ENCODE measurements at regions not wholly inside any gene's neighbourhood (a gene's known extent, or its start where the extent isn't known, plus 50 kb on each side); places are given as distances from the start of the nearest gene placed in this dataset.
A peak's percentile ranks its signal among the peaks of the same experiment; 100 is the strongest.

GRCh38 chrX:42536286-42536685, 241.7 kb downstream of the PPP1R2C start:
- DNase-seq = no peak
- intact Hi-C loops (cut with DNase I) = no loop called here
- no peak for ATAC-seq

- DNase-seq (no peak), ATAC-seq (no peak)
- intact Hi-C loops (cut with DNase I) = no loop called here
These were observed 242.7 kb downstream of the PPP1R2C start for GRCh38 chrX:42535233-42535632.

DNA sequence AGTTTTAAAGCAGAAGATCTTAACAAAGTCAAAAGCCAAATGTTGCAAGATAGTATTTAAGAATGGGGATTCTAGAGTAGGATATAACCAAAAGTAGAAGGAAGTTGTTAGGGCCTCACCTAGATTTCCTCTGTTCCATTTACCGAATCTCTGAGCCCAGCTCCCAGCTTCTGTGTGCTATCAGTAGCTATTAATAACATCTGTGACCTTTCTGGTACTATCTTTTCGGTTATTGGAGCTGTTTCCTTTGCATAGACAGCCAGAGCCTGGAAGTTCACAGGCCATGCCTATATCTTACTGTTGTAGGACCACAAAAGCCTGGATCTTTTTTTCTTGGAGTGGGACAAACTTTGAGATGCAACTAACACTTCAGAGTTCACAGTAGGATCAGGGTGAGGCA, 244.2 kb downstream of the PPP1R2C start:
- intact Hi-C loops (cut with DNase I) = no loop called here
- ATAC-seq (no peak), DNase-seq (no peak)

DNA sequence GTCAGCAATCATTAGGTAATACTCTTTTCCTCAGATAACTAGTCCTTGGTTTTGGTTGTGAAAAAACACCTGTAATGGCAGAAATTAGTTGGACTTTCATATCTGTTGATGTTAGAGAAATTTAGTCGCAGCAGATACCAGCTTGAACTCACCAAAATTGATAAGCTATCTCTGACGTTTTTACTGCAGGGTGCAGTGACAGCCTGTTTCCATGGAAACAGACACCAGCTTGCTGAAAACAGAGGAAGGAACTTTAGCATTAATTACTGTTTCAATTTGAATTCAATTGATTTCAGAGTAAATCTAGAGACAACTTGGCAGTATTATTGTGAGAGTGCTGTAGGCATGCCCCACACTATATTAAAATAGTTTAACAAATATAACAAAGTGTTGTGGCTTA, 246.5 kb downstream of the PPP1R2C start:
- DNase-seq (no peak), ATAC-seq (no peak)
- intact Hi-C loops (cut with DNase I) = no loop called here

DNA sequence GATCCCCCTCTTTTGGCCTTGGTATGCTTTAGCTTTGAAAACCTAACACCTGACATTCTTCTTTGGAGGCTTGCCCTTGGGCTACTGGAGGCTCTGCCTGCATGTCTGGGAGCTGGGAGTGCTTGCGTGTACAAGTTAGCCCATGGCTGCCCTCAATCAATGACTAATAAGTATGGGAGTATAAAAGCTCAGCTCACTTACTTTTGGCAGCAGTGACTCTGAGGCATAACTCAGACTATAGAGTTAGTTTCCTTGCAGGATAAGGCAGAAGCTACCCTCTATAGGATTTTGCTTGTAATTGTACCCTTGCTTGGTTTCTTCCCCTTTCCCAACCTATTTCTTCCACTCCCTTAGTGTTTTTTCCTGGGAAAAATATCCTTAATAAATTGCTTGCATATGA, 247.9 kb downstream of the PPP1R2C start:
- no peak for DNase-seq
- intact Hi-C loops (cut with DNase I) = no loop called here
- no peak for ATAC-seq

GRCh38 chrX:42524379-42524778, 253.6 kb downstream of the PPP1R2C start:
- DNase-seq (no peak), ATAC-seq (no peak)
- intact Hi-C loops (cut with DNase I) = no loop called here

- intact Hi-C loops (cut with DNase I) = no loop called here
- DNase-seq (no peak), ATAC-seq (peak in 1 of 2 donors; percentile 44)
These were observed 258.2 kb downstream of the PPP1R2C start for GRCh38 chrX:42519666-42520231.

GRCh38 chrX:42515939-42516338, 262.0 kb downstream of the PPP1R2C start:
- intact Hi-C loops (cut with DNase I) = no loop called here

DNA sequence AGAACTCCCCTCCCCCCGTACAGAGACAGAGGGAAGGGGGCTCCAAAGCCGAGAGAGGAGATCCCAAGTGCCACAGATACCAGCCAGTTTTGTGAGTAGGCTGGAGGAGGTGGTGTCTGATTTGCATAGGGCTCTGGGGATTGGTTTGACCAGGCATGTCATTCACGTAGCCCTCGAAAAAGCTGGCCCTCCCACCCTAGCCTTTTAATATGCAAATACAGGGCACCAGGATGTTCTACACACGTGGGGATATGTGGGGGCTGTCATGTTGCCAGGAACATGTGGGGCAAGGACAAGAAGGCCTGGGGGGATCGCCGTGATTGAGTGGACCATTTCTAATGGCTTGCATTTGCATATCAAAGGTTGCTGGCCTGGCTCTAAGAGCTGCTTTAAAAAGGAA, 272.9 kb downstream of the PPP1R2C start:
- intact Hi-C loops (cut with DNase I) = no loop called here
- ATAC-seq = no peak
- no peak for DNase-seq

More at GRCh38 chrX:42515939-42516338, 262.0 kb downstream of the PPP1R2C start:
- DNase-seq (no peak), ATAC-seq (no peak)

GRCh38 chrX:42499620-42500019, 278.3 kb downstream of the PPP1R2C start:
- no peak for ATAC-seq
- intact Hi-C loops (cut with DNase I) = no loop called here
- DNase-seq = no peak

DNA sequence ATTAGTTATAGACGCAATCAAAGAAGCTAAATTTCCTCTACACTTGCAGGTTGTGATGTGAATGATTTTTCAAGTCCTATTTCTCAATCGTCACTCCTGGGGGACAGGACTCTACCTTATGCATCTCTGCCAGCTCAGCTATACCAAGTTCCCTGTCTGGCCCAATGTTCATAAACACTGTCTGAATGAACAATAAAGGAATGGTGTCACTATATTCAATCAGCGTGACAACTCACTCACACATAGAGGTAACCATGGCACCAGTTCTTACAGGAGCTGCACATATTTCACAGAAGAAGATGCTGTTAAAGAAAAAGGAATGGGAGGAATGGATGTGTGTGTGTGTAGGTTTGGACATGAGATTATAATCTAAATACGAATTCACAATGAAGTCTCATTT, 280.6 kb downstream of the PPP1R2C start:
- intact Hi-C loops (cut with DNase I) = no loop called here
- no peak for DNase-seq
- ATAC-seq = no peak

DNA sequence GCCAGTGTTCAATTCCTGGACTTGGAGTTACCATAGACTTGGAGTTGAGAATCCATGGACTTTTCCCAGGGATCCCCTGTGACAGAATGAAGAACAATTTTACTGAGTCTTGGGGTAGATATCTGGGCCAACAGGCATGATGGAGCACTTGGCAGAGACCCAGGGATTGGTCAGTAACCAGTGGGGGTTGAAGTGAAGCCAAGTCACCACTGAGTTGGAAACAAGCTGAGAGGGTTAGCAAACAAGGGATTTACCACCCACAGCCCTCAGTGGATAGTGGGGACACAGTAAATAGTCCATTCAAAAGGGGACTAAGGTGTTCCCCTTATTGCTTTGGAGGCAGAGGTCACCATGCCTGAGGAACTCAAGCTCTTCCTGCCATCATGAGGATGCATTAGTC, 281.7 kb downstream of the PPP1R2C start:
- ATAC-seq (no peak), DNase-seq (no peak)

GRCh38 chrX:42495139-42495538, 282.8 kb downstream of the PPP1R2C start:
- no peak for DNase-seq
- intact Hi-C loops (cut with DNase I) = no loop called here
- no peak for ATAC-seq

More for the DNA sequence above, 281.7 kb downstream of the PPP1R2C start:
- intact Hi-C loops (cut with DNase I) = no loop called here

GRCh38 chrX:42491137-42491907, 286.6 kb downstream of the PPP1R2C start:
- DNase-seq (no peak), ATAC-seq (no peak)
- intact Hi-C loops (cut with DNase I) = no loop called here

DNA sequence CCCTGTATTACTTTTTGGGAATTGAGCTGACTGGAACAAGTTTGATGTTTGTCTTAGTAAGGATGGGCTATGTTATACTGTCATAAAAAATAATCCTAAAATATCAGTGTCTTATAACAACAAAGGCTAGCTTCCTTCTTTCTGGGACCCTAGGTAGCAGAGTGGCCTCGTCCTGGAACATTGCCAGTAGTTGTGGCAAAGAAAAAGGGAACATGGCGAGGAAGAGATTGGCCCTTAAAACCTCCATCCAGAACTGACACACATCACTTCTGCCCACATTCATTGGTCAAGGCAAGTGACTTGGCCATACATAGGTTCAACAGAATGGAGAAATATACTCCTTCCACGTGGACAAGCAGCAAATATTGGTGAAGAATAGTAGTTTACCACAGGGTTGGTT, 287.9 kb downstream of the PPP1R2C start:
- intact Hi-C loops (cut with DNase I) = no loop called here
- DNase-seq (no peak), ATAC-seq (no peak)

- DNase-seq (no peak), ATAC-seq (no peak)
- intact Hi-C loops (cut with DNase I) = no loop called here
These were observed 292.4 kb downstream of the PPP1R2C start for GRCh38 chrX:42485601-42486000.

- intact Hi-C loops (cut with DNase I) = no loop called here
These were observed 293.7 kb downstream of the PPP1R2C start for GRCh38 chrX:42484233-42484632.

GRCh38 chrX:42477396-42477795, 300.6 kb downstream of the PPP1R2C start:
- intact Hi-C loops (cut with DNase I) = no loop called here
- no peak for ATAC-seq
- no peak for DNase-seq

More at GRCh38 chrX:42484233-42484632, 293.7 kb downstream of the PPP1R2C start:
- DNase-seq (no peak), ATAC-seq (no peak)

GRCh38 chrX:42472727-42473126, 305.2 kb downstream of the PPP1R2C start:
- ATAC-seq (no peak), DNase-seq (no peak)
- intact Hi-C loops (cut with DNase I) = no loop called here

DNA sequence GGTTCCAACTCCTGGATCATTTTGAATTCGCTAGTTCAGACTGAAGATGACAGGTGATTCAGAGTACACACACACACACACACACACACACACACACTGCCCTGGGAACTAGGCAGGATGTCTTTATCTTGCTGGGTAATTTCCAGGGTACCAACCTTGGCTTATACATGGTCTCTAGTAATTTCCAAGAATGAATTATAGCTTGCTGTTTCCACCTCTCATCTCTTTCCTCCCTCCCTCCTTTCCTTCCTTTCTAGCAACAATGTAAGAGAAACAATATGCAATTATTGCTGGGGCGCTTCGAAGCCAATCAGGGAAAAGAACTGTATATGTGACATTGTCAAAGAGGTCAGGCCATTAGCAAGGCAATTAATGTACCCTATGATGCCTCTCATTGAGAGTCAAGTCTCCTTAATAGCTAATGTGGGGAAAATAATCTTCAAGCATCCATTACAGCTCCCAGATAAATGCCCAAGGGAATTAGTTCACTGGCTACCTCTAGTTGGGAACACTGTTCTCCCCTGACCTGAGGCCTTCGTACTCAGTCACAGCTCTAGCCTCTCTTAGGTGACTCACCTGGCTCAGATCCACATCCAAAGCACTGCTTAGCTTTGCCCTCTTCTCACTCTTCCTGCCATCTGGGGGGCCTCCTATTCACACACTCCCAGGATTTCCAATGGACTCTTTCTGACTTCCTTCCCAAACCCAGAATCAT, 311.5 kb downstream of the PPP1R2C start:
- intact Hi-C loops (cut with DNase I) = no loop called here
- ATAC-seq = no peak
- no peak for DNase-seq

- no peak for ATAC-seq
- no peak for DNase-seq
- intact Hi-C loops (cut with DNase I) = no loop called here
These were observed 312.1 kb downstream of the PPP1R2C start for GRCh38 chrX:42465821-42466220.
